ENCODE measurements at regions not wholly inside any gene's neighbourhood (a gene's known extent, or its start where the extent isn't known, plus 50 kb on each side); places are given as distances from the start of the nearest gene placed in this dataset.
"Not testable (repeated sequence)": the region's sequence is repeated elsewhere in the genome, so short reads cannot be mapped to it uniquely, and the experiment has no call there.

GRCh38 chr2:12556762-12557161, 160.0 kb upstream of the TRIB2 start:
- no peaks in the 10 kb centered on the region for H3K27me3 ChIP-seq
- H3K9me3 ChIP-seq, result no peaks in the 10 kb centered on the region
- no peaks in the 10 kb centered on the region for H3K36me3 ChIP-seq
- TF ChIP-seq POLR2AphosphoS5 (IDR thresholded peaks at IDR 0.05) (no peak), POLR2A (IDR thresholded peaks at IDR 0.05) (no peak), EP300 (IDR thresholded peaks at IDR 0.05) (no peak)
- TF ChIP-seq, protein P1, sequence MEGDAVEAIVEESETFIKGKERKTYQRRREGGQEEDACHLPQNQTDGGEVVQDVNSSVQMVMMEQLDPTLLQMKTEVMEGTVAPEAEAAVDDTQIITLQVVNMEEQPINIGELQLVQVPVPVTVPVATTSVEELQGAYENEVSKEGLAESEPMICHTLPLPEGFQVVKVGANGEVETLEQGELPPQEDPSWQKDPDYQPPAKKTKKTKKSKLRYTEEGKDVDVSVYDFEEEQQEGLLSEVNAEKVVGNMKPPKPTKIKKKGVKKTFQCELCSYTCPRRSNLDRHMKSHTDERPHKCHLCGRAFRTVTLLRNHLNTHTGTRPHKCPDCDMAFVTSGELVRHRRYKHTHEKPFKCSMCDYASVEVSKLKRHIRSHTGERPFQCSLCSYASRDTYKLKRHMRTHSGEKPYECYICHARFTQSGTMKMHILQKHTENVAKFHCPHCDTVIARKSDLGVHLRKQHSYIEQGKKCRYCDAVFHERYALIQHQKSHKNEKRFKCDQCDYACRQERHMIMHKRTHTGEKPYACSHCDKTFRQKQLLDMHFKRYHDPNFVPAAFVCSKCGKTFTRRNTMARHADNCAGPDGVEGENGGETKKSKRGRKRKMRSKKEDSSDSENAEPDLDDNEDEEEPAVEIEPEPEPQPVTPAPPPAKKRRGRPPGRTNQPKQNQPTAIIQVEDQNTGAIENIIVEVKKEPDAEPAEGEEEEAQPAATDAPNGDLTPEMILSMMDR (IDR thresholded peaks at IDR 0.05), result no peak
- peaks cover 0 to 19% (median 15%) of the 10 kb centered on the region in 4 donors for H3K4me1 ChIP-seq
- H3K27ac ChIP-seq, result no peak overlapping the region
- WGBS, 2 donors, result 70 to 73% methylated on average over 5 of the region's 5 CpGs
- intact Hi-C loops (cut with DNase I), result no loop called here
- no peak for DNase-seq
- no peak overlapping the region for H3K4me3 ChIP-seq

DNA sequence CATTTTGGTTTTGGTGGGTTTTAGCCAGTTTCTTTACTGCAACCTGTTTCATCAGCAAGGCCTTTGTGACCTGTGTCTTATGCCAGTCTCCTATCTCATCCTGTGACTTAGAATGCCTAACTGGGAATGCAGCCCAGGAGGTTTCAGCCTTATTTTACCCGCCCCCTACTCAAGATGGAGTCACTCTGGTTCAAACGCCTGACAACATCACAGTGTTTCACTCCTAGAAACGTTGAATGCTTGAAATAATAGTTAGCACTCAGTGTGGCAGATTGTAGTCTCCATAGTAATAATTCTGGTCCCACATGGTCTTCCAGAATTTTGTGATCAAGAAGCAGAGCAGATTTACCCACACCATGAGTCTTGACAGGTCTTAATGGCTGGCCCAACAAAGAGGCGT, 159.0 kb upstream of the TRIB2 start:
- H3K36me3 ChIP-seq, result no peaks in the 10 kb centered on the region
- no peak for DNase-seq
- no peak overlapping the region for H3K27ac ChIP-seq
- no peaks in the 10 kb centered on the region for H3K9me3 ChIP-seq
- peaks cover 0 to 19% (median 15%) of the 10 kb centered on the region in 4 donors for H3K4me1 ChIP-seq
- 87 to 96% methylated on average over 4 of the region's 4 CpGs for WGBS, 2 donors
- no peak overlapping the region for H3K4me3 ChIP-seq
- intact Hi-C loops (cut with DNase I), result no loop called here
- H3K27me3 ChIP-seq, result no peaks in the 10 kb centered on the region
- TF ChIP-seq POLR2AphosphoS5 (IDR thresholded peaks at IDR 0.05), result no peak

- intact Hi-C loops (cut with DNase I), result no loop called here
- H3K36me3 ChIP-seq, result no peaks in the 10 kb centered on the region
- no peaks in the 10 kb centered on the region for H3K27me3 ChIP-seq
- H3K27ac ChIP-seq, result no peak overlapping the region
- no peaks in the 10 kb centered on the region for H3K9me3 ChIP-seq
- no peak overlapping the region for H3K4me3 ChIP-seq
- DNase-seq, result no peak
- H3K4me1 ChIP-seq, result peaks cover 0 to 19% (median 15%) of the 10 kb centered on the region in 4 donors
- TF ChIP-seq EP300 (IDR thresholded peaks at IDR 0.05) (no peak), POLR2AphosphoS5 (IDR thresholded peaks at IDR 0.05) (no peak), POLR2A (IDR thresholded peaks at IDR 0.05) (no peak)
- TF ChIP-seq, protein P1 (IDR thresholded peaks at IDR 0.05), result no peak
- WGBS, 2 donors, result 81 to 91% methylated on average over 2 of the region's 2 CpGs
Measured at GRCh38 chr2:12558519-12558918, 158.2 kb upstream of the TRIB2 start.

DNA sequence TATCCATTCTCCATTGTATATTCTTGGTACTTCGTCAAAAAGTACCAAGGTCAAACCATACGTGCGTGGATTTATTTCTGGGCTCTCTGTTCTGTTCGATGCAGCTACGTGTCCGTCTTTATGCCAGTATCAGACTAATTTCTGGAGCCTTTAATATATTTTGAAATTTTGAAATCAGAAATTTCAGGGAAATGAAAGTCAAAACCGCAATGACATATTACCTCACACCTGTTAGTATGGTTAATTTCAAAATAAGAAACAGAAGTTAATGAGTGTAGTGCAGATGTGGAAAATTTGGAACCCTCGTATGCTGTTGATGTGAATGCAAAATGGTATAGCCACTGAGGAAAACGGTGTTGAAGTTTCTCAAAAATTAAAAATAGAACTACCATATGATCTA, 156.1 kb upstream of the TRIB2 start:
- intact Hi-C loops (cut with DNase I), result no loop called here
- H3K36me3 ChIP-seq, result no peaks in the 10 kb centered on the region
- WGBS, 2 donors, result 84 to 91% methylated on average over 9 of the region's 9 CpGs
- no peak overlapping the region for H3K4me3 ChIP-seq
- no peak for TF ChIP-seq POLR2AphosphoS5 (IDR thresholded peaks at IDR 0.05)
- TF ChIP-seq EP300 (IDR thresholded peaks at IDR 0.05), result no peak
- TF ChIP-seq POLR2A (IDR thresholded peaks at IDR 0.05), result no peak
- TF ChIP-seq, protein P1 (IDR thresholded peaks at IDR 0.05), result no peak
- no peaks in the 10 kb centered on the region for H3K9me3 ChIP-seq
- H3K27me3 ChIP-seq, result no peaks in the 10 kb centered on the region
- no peak for DNase-seq
- H3K4me1 ChIP-seq, result peaks cover 0 to 7% (median 2%) of the 10 kb centered on the region in 4 donors
- H3K27ac ChIP-seq, result no peak overlapping the region

DNA sequence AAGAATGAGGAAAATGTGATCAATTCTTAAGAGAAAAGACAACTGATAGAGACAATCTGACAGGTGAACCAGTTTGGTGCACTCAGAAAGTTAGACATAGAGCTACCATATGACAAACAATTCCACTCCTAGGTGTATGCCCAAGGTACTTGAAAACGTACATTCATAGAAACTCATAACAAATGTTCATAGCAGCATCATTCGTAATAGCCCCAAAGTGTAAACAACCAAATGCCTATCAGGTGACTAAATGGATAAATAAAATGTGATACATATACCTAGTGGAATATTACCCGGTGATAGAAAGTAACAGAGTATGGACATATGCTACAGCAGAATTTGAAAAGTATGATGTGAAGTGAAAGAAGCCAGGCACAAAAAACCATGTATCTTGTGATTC, 149.3 kb upstream of the TRIB2 start:
- WGBS, 2 donors, result 68 to 72% methylated on average over 3 of the region's 3 CpGs
- TF ChIP-seq, protein P1 (IDR thresholded peaks at IDR 0.05), result no peak
- TF ChIP-seq EP300 (IDR thresholded peaks at IDR 0.05) (no peak), POLR2A (IDR thresholded peaks at IDR 0.05) (no peak), POLR2AphosphoS5 (IDR thresholded peaks at IDR 0.05) (no peak)
- no peak overlapping the region for H3K27ac ChIP-seq

GRCh38 chr2:12569510-12569909, 147.2 kb upstream of the TRIB2 start:
- H3K27me3 ChIP-seq; intact Hi-C loops (cut with DNase I); DNase-seq; H3K36me3 ChIP-seq; H3K4me1 ChIP-seq; H3K4me3 ChIP-seq; H3K9me3 ChIP-seq; H3K27ac ChIP-seq: not testable (repeated sequence)
- WGBS, 2 donors, result 66 to 87% methylated on average over 7 of the region's 7 CpGs

More for the DNA sequence above, 149.3 kb upstream of the TRIB2 start:
- intact Hi-C loops (cut with DNase I), result no loop called here
- no peak for DNase-seq
- no peak overlapping the region for H3K4me3 ChIP-seq
- H3K4me1 ChIP-seq, result no peaks in the 10 kb centered on the region
- no peaks in the 10 kb centered on the region for H3K36me3 ChIP-seq
- H3K9me3 ChIP-seq, result no peaks in the 10 kb centered on the region
- no peaks in the 10 kb centered on the region for H3K27me3 ChIP-seq

DNA sequence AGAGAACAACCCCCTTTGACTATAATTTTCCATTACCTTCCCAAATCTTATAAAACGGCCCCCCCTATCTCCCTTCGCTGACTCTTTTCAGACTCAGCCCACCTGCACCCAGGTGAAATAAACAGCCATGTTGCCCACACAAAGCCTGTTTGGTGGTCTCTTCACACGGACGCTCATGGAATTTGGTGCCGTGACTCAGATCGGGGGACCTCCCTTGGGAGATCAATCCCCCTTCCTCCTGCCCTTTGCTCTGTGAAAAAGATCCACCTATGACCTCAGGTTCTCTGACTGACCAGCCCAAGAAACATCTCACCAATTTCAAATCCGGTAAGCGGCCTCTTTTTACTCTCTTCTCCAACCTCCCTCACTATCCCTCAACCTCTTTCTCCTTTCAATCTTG, 146.8 kb upstream of the TRIB2 start:
- intact Hi-C loops (cut with DNase I); H3K9me3 ChIP-seq; H3K4me3 ChIP-seq; DNase-seq; H3K4me1 ChIP-seq; H3K27me3 ChIP-seq; H3K27ac ChIP-seq; H3K36me3 ChIP-seq: not testable (repeated sequence)
- WGBS, 2 donors, result 92 to 95% methylated on average over 8 of the region's 8 CpGs
